Lower lobe of right lung (tissue), 2 donors: ENCODE measurements at regions not wholly inside any gene's neighbourhood (a gene's known extent, or its start where the extent isn't known, plus 50 kb on each side); places are given as distances from the start of the nearest gene placed in this dataset.
"Not testable (repeated sequence)": the region's sequence is repeated elsewhere in the genome, so short reads cannot be mapped to it uniquely, and the experiment has no call there.

Source experiments
- ATAC-seq, 2 donors: fragments of 200-7000 bp; cut with Tn5 transposase; one replicate each; pipeline ENCODE4 v1.9.1; 2020 to 2022; ENCODE audit warnings: mild to moderate bottlenecking in 2 of 2, moderate library complexity in 2 of 2
- DNase-seq: peaks from one replicate; pipeline ENCODE4 v3.0.0-alpha.2; 2020
- H3K27ac ChIP-seq: fragments of 200-600 bp; one replicate; pipeline ENCODE4 v1.8.0; 2022
- H3K27me3 ChIP-seq: fragments of 200-600 bp; one replicate; pipeline ENCODE4 v1.8.0; 2022; ENCODE audit warnings: low read depth
- H3K36me3 ChIP-seq: fragments of 200-600 bp; one replicate; pipeline ENCODE4 v1.8.0; 2022; ENCODE audit warnings: mild to moderate bottlenecking
- H3K4me1 ChIP-seq: fragments of 200-600 bp; one replicate; pipeline ENCODE4 v1.8.0; 2022
- H3K4me3 ChIP-seq: fragments of 200-600 bp; one replicate; pipeline ENCODE4 v1.8.0; 2022; ENCODE audit warnings: mild to moderate bottlenecking
- H3K9me3 ChIP-seq: fragments of 200-600 bp; one replicate; pipeline ENCODE4 v1.8.0; 2022
- intact Hi-C: fragments of 100-400 bp; cut with DNase I; formaldehyde crosslinking; loops from one replicate; pipeline ENCODE4 v1.11.0; 2022
- TF ChIP-seq, protein P1 (sequence below): fragments of 200-600 bp; IDR thresholded peaks from one replicate; pipeline ENCODE4 v1.8.0; 2022; ENCODE audit warnings: antibody characterized with exemption, mild to moderate bottlenecking
- donor health status: DM: no; HTN: yes; CAD: no; lungs with severe emphysema.

DNA sequence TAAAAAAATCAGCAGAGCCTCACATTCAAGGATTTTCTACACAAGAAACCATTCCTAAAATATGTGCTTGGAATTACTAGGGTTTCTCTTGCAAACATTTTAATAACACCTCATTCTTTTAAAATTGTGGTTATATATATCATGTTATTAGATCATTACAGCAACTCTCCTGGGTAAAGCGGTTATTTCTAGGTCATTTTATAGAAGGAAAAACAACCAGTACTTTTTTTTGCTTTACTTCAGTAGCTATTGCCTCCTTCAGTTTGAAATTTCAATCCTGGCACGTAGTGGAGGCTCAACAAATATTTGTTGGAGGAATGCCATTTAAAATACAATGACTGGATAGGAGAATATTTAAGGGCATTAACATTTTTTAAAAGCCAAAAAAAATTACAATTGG lies 220.6 kb downstream of the CDRT15L2 start:
- ATAC-seq, result no peak

DNA sequence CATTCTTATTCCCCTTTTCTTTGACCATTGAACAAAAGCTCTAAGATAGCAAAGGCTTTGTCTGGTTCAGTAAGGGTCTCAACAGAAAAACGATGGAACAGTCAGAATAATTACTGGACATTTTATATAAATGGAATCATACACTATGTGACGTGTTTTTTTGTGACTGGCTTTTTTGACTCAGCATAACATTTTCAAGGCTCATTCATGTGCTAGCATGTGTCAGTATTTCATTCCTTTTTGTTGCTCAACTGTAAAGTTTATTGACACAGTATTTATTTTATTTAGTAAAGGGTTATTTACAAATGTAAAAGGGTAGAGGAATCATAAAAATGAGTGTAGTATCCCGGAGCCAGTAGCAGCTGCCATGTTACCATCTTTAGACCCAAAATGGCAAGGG lies 226.2 kb downstream of the CDRT15L2 start:
- Histone ChIP-seq H3K9me3 (peaks cover 7% of the 10 kb centered on the region), H3K27ac (no peak overlapping the region), H3K4me1 (no peaks in the 10 kb centered on the region), H3K27me3 (no peaks in the 10 kb centered on the region), H3K36me3 (no peaks in the 10 kb centered on the region), H3K4me3 (no peak overlapping the region)
- TF ChIP-seq, protein P1, sequence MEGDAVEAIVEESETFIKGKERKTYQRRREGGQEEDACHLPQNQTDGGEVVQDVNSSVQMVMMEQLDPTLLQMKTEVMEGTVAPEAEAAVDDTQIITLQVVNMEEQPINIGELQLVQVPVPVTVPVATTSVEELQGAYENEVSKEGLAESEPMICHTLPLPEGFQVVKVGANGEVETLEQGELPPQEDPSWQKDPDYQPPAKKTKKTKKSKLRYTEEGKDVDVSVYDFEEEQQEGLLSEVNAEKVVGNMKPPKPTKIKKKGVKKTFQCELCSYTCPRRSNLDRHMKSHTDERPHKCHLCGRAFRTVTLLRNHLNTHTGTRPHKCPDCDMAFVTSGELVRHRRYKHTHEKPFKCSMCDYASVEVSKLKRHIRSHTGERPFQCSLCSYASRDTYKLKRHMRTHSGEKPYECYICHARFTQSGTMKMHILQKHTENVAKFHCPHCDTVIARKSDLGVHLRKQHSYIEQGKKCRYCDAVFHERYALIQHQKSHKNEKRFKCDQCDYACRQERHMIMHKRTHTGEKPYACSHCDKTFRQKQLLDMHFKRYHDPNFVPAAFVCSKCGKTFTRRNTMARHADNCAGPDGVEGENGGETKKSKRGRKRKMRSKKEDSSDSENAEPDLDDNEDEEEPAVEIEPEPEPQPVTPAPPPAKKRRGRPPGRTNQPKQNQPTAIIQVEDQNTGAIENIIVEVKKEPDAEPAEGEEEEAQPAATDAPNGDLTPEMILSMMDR, result no peak
- intact Hi-C loops, result no loop called here
- DNase-seq, result no peak
- no peak for ATAC-seq

More for the DNA sequence above, 220.6 kb downstream of the CDRT15L2 start:
- H3K27me3 ChIP-seq, result no peaks in the 10 kb centered on the region
- no peaks in the 10 kb centered on the region for H3K36me3 ChIP-seq
- intact Hi-C loops, result no loop called here
- DNase-seq, result no peak
- no peak overlapping the region for H3K27ac ChIP-seq
- no peaks in the 10 kb centered on the region for H3K9me3 ChIP-seq
- H3K4me1 ChIP-seq, result no peaks in the 10 kb centered on the region
- TF ChIP-seq, protein P1, result no peak
- no peak overlapping the region for H3K4me3 ChIP-seq

DNA sequence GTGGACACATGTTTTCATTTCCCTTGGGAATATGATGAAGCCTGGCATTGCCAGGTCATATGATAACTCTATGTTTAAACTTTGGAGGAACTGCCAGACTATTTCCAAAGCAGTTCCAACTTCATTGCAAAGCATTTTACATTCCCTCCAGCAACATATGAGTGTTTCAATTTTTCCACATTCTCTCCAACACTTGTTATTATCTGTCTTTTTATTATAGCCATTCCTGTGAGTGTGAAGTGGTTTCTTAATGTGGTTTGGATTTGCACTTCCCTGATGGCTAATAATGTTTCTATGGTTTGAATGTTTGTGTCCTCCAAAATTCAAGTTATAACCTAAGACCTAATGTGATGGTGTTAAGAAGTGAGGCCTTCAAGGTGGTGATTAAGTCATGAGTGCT lies 228.0 kb downstream of the CDRT15L2 start:
- H3K4me3 ChIP-seq, H3K27me3 ChIP-seq, intact Hi-C loops, H3K36me3 ChIP-seq, ATAC-seq, H3K9me3 ChIP-seq, H3K27ac ChIP-seq, H3K4me1 ChIP-seq, DNase-seq: not testable (repeated sequence)

DNA sequence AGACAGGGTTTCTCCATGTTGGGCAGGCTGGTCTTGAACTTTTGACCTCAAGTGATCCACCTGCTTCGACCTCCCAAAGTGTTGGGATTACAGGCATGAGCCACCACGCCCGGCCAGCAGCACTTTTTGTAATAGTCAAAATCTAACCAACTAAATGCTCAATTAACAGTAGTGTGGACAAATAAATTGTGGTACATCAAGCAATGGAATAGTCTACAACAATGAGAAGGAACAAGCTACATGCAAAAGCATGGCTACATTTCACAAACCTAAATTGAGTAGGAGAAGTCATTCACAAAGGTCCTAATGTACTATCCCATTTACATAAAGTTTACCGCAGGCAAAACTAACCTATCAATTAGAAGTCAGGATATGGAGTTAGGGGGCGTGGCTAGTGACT lies 227.4 kb downstream of the USP22 start:
- DNase-seq, H3K27ac ChIP-seq, H3K9me3 ChIP-seq, H3K27me3 ChIP-seq, H3K4me1 ChIP-seq, intact Hi-C loops, ATAC-seq, H3K36me3 ChIP-seq, H3K4me3 ChIP-seq: not testable (repeated sequence)

DNA sequence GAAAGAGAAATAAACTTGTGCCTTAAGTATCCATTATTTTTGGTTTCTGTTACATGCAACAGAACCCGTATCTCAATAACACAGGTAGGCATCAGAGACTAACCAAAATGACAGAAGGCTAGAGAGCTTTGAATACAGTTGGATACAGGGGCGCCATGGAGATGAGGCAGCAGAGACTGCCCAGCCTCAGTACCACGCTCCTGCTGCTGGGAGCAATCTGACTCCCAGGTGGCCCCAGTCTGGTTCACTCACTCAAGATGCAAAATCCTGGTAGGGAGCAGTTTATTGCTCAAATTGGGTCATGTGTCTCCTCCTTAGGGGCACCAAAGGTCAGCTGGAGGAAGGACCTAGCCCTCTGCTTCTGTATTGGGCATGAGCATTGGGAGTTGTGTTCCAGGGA lies 218.9 kb downstream of the USP22 start:
- H3K9me3 ChIP-seq, result no peaks in the 10 kb centered on the region
- TF ChIP-seq, protein P1, result no peak
- H3K36me3 ChIP-seq, result no peaks in the 10 kb centered on the region
- H3K4me1 ChIP-seq, result no peaks in the 10 kb centered on the region
- intact Hi-C loops, result no loop called here
- no peak overlapping the region for H3K27ac ChIP-seq
- no peaks in the 10 kb centered on the region for H3K27me3 ChIP-seq
- no peak overlapping the region for H3K4me3 ChIP-seq
- DNase-seq (no peak), ATAC-seq (no peak)

DNA sequence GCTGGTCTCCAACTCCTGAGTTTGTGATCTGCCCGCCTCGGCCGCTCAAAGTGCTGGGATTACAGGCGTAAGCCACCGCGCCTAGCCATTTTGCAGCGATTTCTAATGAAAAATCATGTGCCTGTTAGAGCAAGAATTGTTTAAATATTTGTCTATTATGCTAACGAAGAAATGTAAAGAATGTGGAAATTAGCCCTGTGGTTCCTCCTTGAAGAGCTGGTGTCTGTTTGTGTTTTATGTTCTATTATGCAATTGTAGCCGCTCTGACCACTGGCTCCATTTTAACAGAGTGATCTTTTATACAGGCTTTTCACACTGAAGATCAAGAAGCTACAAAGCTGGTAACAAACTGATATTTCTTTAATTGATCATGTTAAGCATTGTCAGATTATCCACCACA lies 217.3 kb downstream of the USP22 start:
- H3K4me3 ChIP-seq, result no peak overlapping the region
- no peaks in the 10 kb centered on the region for H3K9me3 ChIP-seq
- ATAC-seq, result no peak
- no peaks in the 10 kb centered on the region for H3K36me3 ChIP-seq
- intact Hi-C loops, result no loop called here
- H3K4me1 ChIP-seq, result no peaks in the 10 kb centered on the region
- TF ChIP-seq, protein P1, result no peak
- no peak for DNase-seq
- H3K27ac ChIP-seq, result no peak overlapping the region
- H3K27me3 ChIP-seq, result peaks cover 2% of the 10 kb centered on the region

DNA sequence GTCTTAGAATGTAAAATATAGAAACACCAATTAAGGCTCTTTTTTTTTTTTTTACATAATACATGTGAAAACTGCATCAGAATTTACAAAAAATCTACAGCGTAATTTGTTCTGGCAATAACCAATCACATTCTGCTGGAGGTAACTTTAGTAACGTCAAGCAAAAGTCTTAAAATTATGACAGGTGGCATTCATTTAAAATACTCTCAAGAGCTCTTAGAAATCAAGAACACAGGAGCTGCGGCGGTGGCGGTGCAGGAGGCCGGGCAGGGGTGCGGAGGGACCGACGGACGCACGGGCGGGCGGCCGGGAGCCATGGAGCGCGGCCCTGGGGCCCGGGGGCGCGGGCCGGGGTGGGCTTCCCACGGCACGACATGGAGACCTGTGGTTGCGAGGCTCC lies 202.4 kb downstream of the USP22 start:
- DNase-seq, H3K36me3 ChIP-seq, intact Hi-C loops, H3K4me1 ChIP-seq, H3K27ac ChIP-seq, H3K4me3 ChIP-seq, H3K9me3 ChIP-seq, ATAC-seq: not testable (repeated sequence)
- peaks cover 45% of the 10 kb centered on the region for H3K27me3 ChIP-seq

DNA sequence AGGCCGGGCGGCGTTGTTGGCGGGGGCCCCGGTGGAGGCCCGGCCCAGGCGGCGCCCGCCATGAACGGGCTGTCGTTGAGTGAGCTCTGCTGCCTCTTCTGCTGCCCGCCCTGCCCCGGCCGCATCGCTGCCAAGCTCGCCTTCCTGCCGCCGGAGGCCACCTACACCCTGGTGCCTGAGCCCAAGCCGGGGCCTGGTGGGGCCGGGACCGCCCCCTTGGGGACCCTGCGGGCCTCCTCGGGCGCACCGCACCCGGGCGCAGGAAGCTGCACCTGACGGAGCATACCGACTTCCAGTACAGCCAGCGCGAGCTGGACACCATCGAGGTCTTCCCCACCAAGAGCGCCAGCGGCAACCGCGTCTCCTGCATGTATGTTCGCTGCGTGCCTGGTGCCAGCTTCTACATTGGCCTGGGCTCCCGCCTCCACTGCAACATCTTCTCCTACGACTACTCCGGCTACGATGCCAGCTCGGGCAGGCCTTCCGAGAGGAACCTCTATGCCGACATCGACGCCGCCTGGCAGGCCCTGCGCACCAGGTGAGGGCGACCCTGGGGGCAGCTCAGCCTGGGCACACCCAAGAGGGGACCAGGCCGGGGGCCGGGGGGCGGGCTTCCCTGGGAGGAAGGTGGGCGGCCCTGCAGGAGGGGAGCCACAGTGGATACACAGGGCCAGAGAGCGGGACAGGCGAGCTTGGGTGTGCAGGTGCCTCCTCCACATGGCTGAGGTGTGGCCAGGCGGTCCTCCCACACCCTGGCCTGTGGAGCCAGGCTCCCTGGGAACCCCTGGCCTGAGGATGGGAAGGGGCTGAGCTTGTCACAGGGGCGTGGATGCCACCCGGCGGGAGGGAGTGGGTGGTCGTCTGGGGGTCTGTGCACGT lies 201.6 kb downstream of the USP22 start:
- intact Hi-C loops, H3K4me3 ChIP-seq, H3K27ac ChIP-seq, DNase-seq, H3K9me3 ChIP-seq, ATAC-seq, H3K36me3 ChIP-seq, H3K4me1 ChIP-seq: not testable (repeated sequence)
- peaks cover 45% of the 10 kb centered on the region for H3K27me3 ChIP-seq

DNA sequence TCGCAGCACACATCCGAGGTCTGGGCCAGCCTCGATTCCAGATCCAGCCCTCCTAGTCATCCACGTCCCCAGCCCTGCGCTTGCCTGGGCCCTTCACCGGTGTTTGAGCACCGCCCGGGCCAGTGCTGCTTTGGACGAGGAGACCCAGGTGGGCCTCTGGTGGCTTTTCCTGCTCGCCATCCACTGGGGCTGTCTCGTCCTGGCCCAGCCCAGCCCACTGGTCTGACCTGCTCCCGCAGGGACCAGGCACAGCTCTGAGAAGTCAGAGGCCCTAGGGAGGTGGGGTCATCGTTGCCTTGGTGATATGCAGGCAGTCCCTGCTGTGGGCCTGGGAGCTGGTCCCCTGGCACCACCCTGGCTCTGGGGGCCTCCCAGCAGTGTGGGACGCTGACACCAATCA lies 200.8 kb downstream of the USP22 start:
- H3K9me3 ChIP-seq, H3K36me3 ChIP-seq, intact Hi-C loops, H3K4me3 ChIP-seq, H3K4me1 ChIP-seq, H3K27ac ChIP-seq, DNase-seq, ATAC-seq: not testable (repeated sequence)
- peaks cover 40% of the 10 kb centered on the region for H3K27me3 ChIP-seq

DNA sequence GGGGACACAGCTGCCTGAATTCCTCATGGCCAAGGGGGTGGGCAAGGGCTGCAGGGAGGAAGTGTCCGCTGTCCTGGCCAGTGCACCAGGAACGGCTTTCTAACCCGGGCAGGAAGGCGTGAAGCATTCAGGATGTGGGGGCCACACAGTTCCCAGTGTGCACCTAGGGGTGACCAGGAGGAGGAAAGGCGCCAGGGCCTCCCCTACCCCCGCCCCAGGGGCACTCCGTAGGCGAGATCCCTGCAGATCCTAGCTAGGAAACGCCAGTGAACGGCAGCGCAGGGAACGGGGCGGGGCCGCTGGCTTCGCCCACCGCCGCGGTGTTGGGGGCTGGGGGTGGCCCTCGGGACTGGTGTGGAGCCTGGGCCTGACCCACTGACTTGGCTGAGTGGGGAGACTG lies 199.6 kb downstream of the USP22 start:
- peaks cover 39% of the 10 kb centered on the region for H3K27me3 ChIP-seq

More for the DNA sequence above, 199.6 kb downstream of the USP22 start:
- H3K4me1 ChIP-seq, H3K36me3 ChIP-seq, H3K27ac ChIP-seq, H3K4me3 ChIP-seq, DNase-seq, intact Hi-C loops, ATAC-seq, H3K9me3 ChIP-seq: not testable (repeated sequence)
